ENCODE measurements at regions not wholly inside any gene's neighbourhood (a gene's known extent, or its start where the extent isn't known, plus 50 kb on each side); places are given as distances from the start of the nearest gene placed in this dataset.

- DNase-seq = no peak
Measured at GRCh38 chr17:34527908-34528470, 51.4 kb upstream of the TMEM132E start.

GRCh38 chr17:34527136-34527907 is 52.1 kb upstream of the TMEM132E start:
- no peak for DNase-seq

- no peak for DNase-seq
Measured at GRCh38 chr17:34525651-34526050, 53.7 kb upstream of the TMEM132E start.

- DNase-seq = no peak
Measured at GRCh38 chr17:34521955-34522354, 57.4 kb upstream of the TMEM132E start.

- DNase-seq = no peak
Measured at GRCh38 chr17:34519282-34519681, 60.1 kb upstream of the TMEM132E start.

GRCh38 chr17:34517406-34517805 is 62.0 kb upstream of the TMEM132E start:
- DNase-seq = no peak

GRCh38 chr17:34511931-34512330 is 67.5 kb upstream of the TMEM132E start:
- no peak for DNase-seq

GRCh38 chr17:34511265-34511664 is 68.1 kb upstream of the TMEM132E start:
- no peak for DNase-seq

GRCh38 chr17:34504814-34505484 is 74.4 kb upstream of the TMEM132E start:
- no peak for DNase-seq

GRCh38 chr17:34503528-34504195 is 75.7 kb upstream of the TMEM132E start:
- no peak for DNase-seq

GRCh38 chr17:34502426-34502825 is 77.0 kb upstream of the TMEM132E start:
- no peak for DNase-seq

GRCh38 chr17:34499576-34499975 is 79.8 kb upstream of the TMEM132E start:
- no peak for DNase-seq

- no peak for DNase-seq
Measured at GRCh38 chr17:34493917-34494316, 85.5 kb upstream of the TMEM132E start.

- DNase-seq = no peak
Measured at GRCh38 chr17:34487626-34488025, 91.8 kb upstream of the TMEM132E start.

GRCh38 chr17:34486761-34487160 is 92.6 kb upstream of the TMEM132E start:
- DNase-seq = no peak

GRCh38 chr17:34485999-34486398 is 93.4 kb upstream of the TMEM132E start:
- DNase-seq = peak; percentile 2

- DNase-seq = no peak
Measured at GRCh38 chr17:34484193-34484733, 95.1 kb upstream of the TMEM132E start.

- DNase-seq = no peak
Measured at GRCh38 chr17:34482730-34483129, 96.7 kb upstream of the TMEM132E start.

- no peak for DNase-seq
Measured at GRCh38 chr17:34481779-34482178, 97.6 kb upstream of the TMEM132E start.

- DNase-seq = no peak
Measured at GRCh38 chr17:34479371-34479770, 100.0 kb upstream of the TMEM132E start.

- no peak for DNase-seq
Measured at GRCh38 chr17:34478244-34478643, 101.1 kb upstream of the TMEM132E start.

- no peak for DNase-seq
Measured at GRCh38 chr17:34475296-34475695, 104.1 kb upstream of the TMEM132E start.

GRCh38 chr17:34474706-34475105 is 104.7 kb upstream of the TMEM132E start:
- no peak for DNase-seq

All from CD4-positive, alpha-beta T cell treated with Interleukin-17A for 1 hour (primary cell).